ENCODE measurements at regions not wholly inside any gene's neighbourhood (a gene's known extent, or its start where the extent isn't known, plus 50 kb on each side); places are given as distances from the start of the nearest gene placed in this dataset.
"Not testable (repeated sequence)": the region's sequence is repeated elsewhere in the genome, so short reads cannot be mapped to it uniquely, and the experiment has no call there.

GRCh38 chr4:26183017-26183416 lies 137.8 kb upstream of the RBPJ start:
- no peak for DNase-seq

DNA sequence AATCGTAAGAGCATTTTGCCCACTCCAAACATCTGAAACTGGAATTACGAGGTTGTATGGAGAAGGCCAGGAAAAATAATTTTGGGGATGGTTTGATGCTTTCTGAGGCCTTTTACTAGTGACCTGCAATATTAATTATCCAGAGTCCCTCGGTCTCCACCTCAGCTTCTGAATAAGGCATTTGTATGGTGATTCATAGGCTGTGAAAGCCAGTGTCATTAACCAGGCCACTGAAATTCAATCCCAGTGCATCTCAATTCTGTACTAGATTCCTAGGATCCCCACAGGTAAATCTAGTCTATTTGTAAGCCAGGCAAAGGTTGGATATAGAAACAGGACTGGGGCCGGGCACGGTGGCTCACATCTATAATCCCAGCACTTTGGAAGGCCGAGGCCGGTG lies 135.4 kb upstream of the RBPJ start:
- no peak for DNase-seq

- no peak for DNase-seq
These were observed 129.5 kb upstream of the RBPJ start for GRCh38 chr4:26191353-26191752.

- no peak for DNase-seq
These were observed 127.6 kb upstream of the RBPJ start for GRCh38 chr4:26192899-26193869.

GRCh38 chr4:26194764-26195163 lies 126.0 kb upstream of the RBPJ start:
- no peak for DNase-seq

DNA sequence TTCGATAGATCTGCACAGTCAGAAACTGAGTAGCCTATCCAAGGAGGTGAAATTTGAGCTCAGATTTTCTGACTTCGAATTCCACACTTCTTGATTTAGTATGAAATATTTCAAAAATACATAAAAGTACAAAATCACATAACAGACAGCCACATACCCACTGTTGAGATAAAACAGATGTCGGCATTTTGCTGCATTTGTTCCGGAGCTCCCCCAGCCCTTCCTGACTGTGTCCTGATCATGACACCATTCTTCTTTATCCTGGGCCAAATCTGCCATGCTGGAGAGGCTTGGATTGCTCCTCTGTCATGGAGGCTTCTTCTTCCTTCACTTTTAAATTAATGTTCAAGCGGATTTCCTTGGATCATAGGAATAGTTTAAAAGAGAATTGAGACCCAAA lies 124.2 kb upstream of the RBPJ start:
- no peak for DNase-seq

DNA sequence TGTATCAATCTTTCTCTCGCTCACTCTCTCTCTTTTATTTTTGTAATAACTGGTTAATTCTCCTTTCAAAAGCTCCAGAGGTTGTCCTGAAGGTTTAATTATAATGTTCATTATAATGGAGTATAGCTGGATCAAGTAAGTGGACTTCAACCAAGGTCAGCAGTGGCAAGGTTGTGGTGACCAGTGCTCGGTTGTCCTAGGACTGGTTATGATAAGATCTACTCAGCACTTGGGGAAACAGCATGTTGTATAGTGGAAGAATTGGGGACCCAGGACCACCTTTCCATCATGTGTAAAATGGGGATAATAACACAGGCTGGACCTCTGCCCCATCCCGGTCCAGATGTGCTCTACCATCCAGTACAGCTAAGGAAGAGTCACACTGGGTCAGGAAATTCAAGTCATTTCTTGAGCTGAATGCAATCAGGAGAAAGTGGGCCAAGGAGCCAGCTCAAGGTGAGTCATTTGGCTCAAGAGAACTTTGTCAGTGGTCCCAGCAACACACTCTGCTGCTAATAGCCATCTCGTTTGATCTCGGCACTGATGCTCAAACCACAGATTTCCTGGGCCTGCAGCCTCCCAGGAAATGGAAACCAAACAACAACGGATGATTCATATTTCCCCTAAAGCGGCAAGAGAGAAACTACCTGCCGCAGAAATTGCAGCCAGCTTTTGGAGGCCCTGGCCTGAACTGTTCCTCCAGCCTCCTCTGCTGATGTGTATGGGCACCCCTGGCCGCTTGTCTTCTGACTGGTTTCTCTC lies 123.6 kb upstream of the RBPJ start:
- DNase-seq: peak; percentile 52

- not testable (repeated sequence) for DNase-seq
These were observed 121.9 kb upstream of the RBPJ start for GRCh38 chr4:26198931-26199330.

DNA sequence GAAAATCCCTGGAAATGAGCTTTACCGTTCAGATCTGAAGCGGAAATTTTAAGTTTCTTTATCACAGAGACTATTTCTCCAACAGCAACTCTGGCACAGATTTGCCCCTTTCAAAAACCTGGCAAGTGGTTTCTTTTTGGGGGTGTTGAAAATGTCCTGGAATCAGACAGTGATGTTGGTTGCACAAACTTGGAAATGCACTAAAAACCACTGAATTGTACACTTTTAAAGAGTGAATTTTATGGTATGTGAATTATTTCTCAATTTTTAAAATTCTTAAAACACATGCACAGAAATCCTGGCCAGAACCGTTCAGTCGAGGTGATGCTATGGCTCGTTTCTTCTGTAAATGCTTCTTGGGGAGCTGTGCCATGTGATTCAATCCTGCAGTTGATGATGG lies 121.2 kb upstream of the RBPJ start:
- DNase-seq: no peak

DNA sequence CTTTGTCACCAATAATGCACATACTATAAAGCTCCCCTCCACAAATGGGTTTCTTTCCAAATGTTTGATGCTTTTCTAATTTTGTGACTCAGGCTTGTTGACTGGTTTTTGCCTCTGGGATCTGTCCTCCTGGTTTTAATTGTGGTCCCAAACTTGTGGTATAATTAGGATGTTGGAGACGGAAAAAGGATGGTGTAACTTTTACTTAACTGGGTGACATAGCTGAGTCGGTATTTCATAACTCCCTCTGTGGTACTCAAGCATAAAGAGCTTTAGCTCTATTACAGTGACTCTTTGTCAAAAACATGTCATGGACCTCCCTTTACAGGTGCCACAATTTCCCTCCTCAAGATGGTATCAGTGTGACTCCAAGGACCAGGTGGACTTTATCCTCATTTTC lies 119.7 kb upstream of the RBPJ start:
- peak; percentile 50 for DNase-seq

DNA sequence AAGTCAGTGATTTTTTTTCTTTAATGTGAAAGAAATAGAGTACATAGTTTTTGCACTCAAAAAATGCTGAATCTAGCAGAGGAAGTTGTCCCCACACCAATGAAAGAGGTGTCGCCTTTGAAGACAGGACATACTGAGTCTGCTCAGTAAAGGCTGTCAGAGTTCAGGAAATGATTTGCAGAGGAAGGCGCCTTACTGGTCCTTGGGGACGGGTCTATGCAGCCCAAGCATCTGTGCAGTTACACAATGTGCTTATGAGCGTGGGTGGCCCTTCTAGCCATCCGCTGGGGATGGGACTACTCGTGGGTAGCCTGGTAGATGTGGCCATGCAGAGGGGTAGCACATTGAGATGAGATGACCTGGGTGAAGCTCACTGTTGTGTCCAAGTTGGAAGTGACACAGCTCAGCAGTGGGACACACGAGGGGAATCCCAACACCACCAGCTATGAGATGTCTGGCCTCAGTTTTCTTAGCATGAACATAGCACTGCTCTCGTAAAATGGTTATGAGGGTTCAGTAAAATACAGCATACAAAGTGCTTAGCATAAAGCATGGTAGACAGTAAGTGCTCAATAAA lies 116.5 kb upstream of the RBPJ start:
- no peak for DNase-seq

- no peak for DNase-seq
These were observed 115.9 kb upstream of the RBPJ start for GRCh38 chr4:26204911-26205370.

DNA sequence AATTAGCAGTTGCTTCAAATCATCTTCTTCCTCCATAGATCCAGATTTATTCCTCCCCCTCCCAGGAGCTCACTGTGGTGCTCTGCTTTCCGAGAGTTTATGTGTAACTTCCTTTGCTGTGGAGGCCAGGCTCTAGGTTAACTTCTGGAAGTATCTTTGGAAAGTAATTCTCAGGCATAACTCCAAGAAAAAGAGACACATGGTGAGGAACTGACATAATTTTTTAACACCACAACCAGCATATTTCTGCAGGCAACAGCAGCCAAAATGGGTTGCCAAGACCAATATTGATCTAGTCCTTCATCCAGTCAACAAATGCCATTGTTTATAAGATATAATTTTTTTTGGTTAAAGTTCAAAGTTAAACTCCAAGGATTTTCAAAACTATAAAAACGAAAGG lies 114.5 kb upstream of the RBPJ start:
- no peak for DNase-seq

DNA sequence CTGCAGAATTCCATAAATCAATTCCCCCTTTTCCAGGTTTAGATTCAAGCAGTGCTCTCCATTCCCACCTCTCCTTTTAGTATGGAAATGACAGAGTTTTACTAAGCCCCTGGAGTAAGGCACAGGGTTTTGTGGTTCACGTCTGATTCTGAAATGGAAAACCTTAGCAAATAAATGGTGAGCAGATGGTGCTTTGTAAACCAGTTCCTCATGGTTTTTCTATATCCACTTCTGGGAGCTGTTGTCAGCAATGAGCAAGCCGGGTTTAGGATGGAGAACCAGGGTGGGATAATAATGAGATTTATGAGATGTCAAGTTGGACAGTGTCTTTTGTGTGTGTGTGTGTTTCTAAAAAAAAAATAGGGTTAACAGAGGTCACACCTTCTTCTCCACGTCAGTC lies 113.8 kb upstream of the RBPJ start:
- DNase-seq: no peak

GRCh38 chr4:26207631-26208030 lies 113.2 kb upstream of the RBPJ start:
- DNase-seq: no peak

- DNase-seq: no peak
These were observed 112.4 kb upstream of the RBPJ start for GRCh38 chr4:26208237-26208994.

DNA sequence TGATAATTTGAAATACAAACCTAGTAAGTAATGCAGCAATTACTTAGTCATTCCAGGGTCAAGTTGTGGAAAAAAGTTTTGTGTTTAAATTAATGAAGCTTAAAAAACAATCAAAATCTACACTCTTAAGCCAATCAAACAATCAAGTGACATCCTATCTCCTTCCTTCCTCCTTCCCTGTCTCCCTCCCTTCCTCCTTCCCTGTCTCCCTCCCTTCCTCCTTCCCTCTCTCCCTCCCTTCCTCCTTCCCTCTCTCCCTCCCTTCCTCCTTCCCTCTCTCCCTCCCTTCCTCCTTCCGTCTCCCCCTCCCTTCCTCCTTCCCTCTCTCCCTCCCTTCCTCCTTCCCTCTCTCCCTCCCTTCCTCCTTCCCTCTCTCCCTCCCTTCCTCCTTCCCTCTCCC lies 111.4 kb upstream of the RBPJ start:
- DNase-seq: not testable (repeated sequence)

DNA sequence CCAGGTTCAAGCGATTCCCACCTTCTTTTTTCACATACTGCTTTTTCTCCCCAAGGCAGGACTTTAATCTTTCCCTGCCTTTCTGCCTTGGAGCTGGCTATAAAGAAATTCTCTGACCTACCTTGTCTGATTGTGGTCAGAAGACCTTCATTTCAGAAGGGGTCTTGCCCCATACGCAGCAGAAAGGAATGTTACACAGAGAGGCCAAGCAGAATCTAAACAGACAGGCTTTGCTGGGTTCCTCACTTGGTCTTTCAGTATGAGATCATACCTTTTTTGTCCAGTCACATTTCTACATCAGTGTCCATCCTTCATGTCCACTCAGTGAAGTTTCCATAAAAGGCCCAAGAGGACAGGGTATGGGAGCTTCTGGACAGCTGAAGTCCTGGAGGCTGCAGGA lies 108.3 kb upstream of the RBPJ start:
- no peak for DNase-seq

DNA sequence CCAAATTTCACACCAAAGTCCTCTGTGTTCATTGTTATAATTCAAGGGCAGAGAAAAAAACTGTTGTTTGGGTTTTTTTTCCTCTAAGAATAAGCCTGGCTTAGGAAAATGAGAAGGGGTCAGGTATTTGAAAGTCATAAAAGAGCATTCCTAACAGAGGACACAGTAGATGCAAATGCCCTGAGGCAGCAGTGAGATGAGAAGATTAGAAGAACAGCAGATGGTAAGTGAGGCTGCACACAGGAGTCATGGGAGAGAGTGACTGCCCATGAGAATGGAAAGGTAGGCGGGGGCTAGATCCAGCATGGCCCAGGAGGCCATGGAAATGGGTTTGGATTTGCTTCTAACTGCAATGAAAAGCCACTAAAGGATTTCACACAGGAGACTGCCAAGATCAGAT lies 107.5 kb upstream of the RBPJ start:
- DNase-seq: no peak

- no peak for DNase-seq
These were observed 105.8 kb upstream of the RBPJ start for GRCh38 chr4:26214994-26215393.

GRCh38 chr4:26215725-26216124 lies 105.1 kb upstream of the RBPJ start:
- DNase-seq: no peak

- no peak for DNase-seq
These were observed 103.3 kb upstream of the RBPJ start for GRCh38 chr4:26217481-26217880.
